Activated naive CD4-positive, alpha-beta T cell treated with anti-CD3 and anti-CD28 coated beads, Interleukin-2, amount 10 ng/mL, durations not matched to agents 7 days and 5 days (primary cell): ENCODE measurements at regions not wholly inside any gene's neighbourhood (a gene's known extent, or its start where the extent isn't known, plus 50 kb on each side); places are given as distances from the start of the nearest gene placed in this dataset.
"Not testable (repeated sequence)": the region's sequence is repeated elsewhere in the genome, so short reads cannot be mapped to it uniquely, and the experiment has no call there.

ENCODE experiments used
- CTCF ChIA-PET: fragments of 350-600 bp; sonication (Branson Sonifier 250); formaldehyde crosslinking; loops from one replicate; lab custom pipeline; 2021; ENCODE audit warnings: antibody characterized with exemption; lab: Charles Lee
- DNase-seq: peaks from one replicate; pipeline ENCODE4 v3.0.0-alpha.2; 2020
- H3K27ac Mint-ChIP-seq: one replicate; pipeline ENCODE4 v1.8.0; 2021; ENCODE audit warnings: mild to moderate bottlenecking, moderate library complexity, mixed read lengths
- H3K27me3 Mint-ChIP-seq: one replicate; pipeline ENCODE4 v1.8.0; 2021; ENCODE audit warnings: mild to moderate bottlenecking, mixed read lengths
- H3K36me3 Mint-ChIP-seq: one replicate; pipeline ENCODE4 v1.8.0; 2021; ENCODE audit warnings: mixed read lengths
- H3K4me1 Mint-ChIP-seq: one replicate; pipeline ENCODE4 v1.8.0; 2021; ENCODE audit warnings: mixed read lengths
- H3K4me3 Mint-ChIP-seq: one replicate; pipeline ENCODE4 v1.8.0; 2021; ENCODE audit warnings: mild to moderate bottlenecking, moderate library complexity, mixed read lengths
- H3K9me3 Mint-ChIP-seq: one replicate; pipeline ENCODE4 v1.8.0; 2021; ENCODE audit warnings: mixed read lengths

GRCh38 chr1:163442895-163443294, 121.1 kb downstream of the NUF2 start:
- Mint-ChIP-seq H3K27ac (no peak overlapping the region), H3K4me3 (no peak overlapping the region), H3K27me3 (no peaks in the 10 kb centered on the region), H3K4me1 (no peaks in the 10 kb centered on the region), H3K36me3 (no peaks in the 10 kb centered on the region), H3K9me3 (no peaks in the 10 kb centered on the region)
- CTCF ChIA-PET = no interaction called here
- no peak for DNase-seq

GRCh38 chr1:163443863-163444262, 122.1 kb downstream of the NUF2 start:
- Mint-ChIP-seq H3K36me3 (no peaks in the 10 kb centered on the region), H3K27ac (no peak overlapping the region)
- CTCF ChIA-PET = no interaction called here

DNA sequence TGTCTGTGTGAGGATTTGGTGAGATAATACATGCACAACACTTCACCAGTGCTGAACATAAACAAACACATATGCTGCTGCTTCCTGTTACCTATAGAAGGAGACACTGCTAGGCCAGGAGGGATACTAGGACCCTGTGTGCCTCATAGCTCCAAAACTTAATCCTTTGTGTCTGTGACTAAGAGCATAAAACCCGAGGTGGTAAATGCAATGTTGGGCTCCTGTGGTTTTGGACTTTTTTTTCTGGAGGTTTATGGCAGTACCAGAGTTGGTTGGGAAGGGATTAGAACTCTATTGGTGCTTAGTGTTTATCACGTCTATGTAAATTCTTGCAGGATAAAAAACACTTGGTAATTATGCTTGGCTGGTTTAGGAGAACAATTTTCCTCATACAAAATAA, 122.9 kb downstream of the NUF2 start:
- no peak overlapping the region for H3K4me3 Mint-ChIP-seq
- H3K27ac Mint-ChIP-seq = no peak overlapping the region
- DNase-seq = no peak
- H3K36me3 Mint-ChIP-seq = no peaks in the 10 kb centered on the region
- CTCF ChIA-PET = no interaction called here
- no peaks in the 10 kb centered on the region for H3K27me3 Mint-ChIP-seq
- no peaks in the 10 kb centered on the region for H3K9me3 Mint-ChIP-seq
- no peaks in the 10 kb centered on the region for H3K4me1 Mint-ChIP-seq

More at GRCh38 chr1:163443863-163444262, 122.1 kb downstream of the NUF2 start:
- DNase-seq = no peak
- Mint-ChIP-seq H3K4me3 (no peak overlapping the region), H3K27me3 (no peaks in the 10 kb centered on the region), H3K4me1 (no peaks in the 10 kb centered on the region), H3K9me3 (no peaks in the 10 kb centered on the region)

DNA sequence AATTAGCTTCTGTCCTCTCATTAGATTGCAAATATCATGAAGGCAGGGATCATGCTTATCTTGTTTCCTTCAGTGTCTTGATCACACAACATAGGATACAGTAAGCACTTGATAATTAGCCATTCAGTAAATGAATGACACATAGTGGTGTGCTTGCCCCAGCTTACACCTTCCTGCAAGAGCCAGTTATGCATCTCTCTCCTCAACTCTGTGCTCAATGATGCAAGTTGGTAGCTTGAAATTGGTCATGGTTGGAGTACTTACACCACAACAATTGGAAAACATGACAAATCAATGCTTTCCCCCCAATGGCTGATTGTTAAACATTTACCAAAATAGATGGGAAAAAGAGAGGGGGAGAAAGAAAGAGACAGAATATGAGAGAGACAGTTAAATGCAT, 129.2 kb downstream of the NUF2 start:
- CTCF ChIA-PET = no interaction called here
- Mint-ChIP-seq H3K27ac (no peak overlapping the region), H3K9me3 (no peaks in the 10 kb centered on the region), H3K36me3 (no peaks in the 10 kb centered on the region), H3K27me3 (no peaks in the 10 kb centered on the region), H3K4me1 (no peaks in the 10 kb centered on the region), H3K4me3 (no peak overlapping the region)
- DNase-seq = no peak

GRCh38 chr1:163459539-163459938, 137.8 kb downstream of the NUF2 start:
- no peak for DNase-seq
- Mint-ChIP-seq H3K36me3 (no peaks in the 10 kb centered on the region), H3K9me3 (no peaks in the 10 kb centered on the region), H3K27ac (no peak overlapping the region), H3K4me1 (no peaks in the 10 kb centered on the region), H3K4me3 (no peak overlapping the region), H3K27me3 (no peaks in the 10 kb centered on the region)
- CTCF ChIA-PET = no interaction called here

GRCh38 chr1:163467289-163467688, 145.5 kb downstream of the NUF2 start:
- Mint-ChIP-seq H3K9me3 (no peaks in the 10 kb centered on the region), H3K4me3 (no peak overlapping the region), H3K36me3 (no peaks in the 10 kb centered on the region), H3K27ac (no peak overlapping the region), H3K27me3 (no peaks in the 10 kb centered on the region), H3K4me1 (no peaks in the 10 kb centered on the region)
- CTCF ChIA-PET = no interaction called here
- DNase-seq = no peak

DNA sequence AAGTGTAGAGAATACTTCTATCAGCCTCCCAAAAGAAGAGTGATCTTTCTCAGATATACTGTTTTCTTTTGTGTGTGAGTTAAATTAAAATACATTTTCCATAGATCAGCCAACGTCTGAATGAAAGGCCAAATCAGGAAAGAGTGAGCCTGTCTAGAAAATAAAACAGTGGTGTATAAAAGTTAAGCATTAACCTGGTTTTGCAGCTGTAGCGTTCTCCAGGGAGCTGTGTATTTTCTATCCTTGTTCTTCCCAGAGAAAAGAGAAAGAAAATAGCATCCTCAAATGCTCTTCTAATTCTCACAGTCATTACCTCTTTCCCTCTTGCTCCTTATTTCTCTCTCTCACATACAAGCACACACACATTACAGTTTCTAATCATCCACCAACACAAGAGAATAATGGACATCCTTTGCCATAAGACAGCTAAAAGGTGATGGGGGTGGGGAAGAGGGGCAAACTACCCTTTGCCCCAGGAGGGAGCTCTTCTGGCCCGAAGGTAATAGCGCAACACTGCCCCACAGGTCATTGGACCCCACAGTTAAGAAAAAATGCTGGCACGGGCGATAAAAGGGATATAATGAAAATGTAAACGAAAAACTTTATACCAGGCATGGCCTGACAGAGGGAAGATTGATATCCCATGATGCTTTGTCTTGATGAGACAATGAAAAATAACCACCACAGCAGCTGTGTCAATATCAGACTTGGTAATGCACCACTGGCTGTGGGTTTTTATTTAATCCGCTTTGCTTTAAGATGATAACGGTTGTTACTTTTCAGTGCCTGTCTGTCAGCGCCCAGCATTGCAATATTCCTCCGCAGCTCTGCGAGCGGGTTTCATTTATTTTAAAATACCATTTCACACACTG, 150.3 kb downstream of the NUF2 start:
- Mint-ChIP-seq H3K4me1 (no peaks in the 10 kb centered on the region), H3K27me3 (no peaks in the 10 kb centered on the region), H3K4me3 (no peak overlapping the region), H3K27ac (no peak overlapping the region), H3K36me3 (no peaks in the 10 kb centered on the region), H3K9me3 (no peaks in the 10 kb centered on the region)
- CTCF ChIA-PET = no interaction called here
- DNase-seq = no peak

DNA sequence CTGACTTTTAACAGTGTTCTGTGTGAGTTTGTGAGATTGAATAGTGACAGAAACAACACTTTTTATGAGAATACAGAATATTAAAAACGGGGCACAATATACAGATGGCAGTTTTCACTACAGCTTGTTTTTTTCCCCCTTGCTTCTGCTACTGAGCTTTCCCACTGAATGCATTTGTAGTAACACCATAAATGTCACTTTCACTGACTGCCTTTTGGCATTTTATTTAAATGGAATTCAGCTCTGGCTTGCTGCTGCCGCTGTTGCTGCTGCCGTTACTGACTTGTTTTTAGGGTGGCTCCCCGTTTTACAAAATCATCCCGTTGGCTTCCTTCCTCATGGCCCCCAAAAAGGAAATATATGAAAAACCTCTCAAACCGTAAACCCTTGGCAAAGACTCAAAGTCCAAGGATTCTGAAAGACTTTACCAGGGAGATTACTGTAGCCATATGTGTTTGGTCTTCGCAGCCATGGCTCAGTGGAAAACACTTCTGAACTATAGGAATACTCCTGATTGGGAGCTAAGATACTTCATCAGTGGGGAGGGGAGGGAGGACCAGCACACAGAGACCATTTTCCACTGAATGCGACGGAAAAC, 151.0 kb downstream of the NUF2 start:
- H3K9me3 Mint-ChIP-seq = peaks cover 2% of the 10 kb centered on the region
- H3K4me3 Mint-ChIP-seq = no peak overlapping the region
- H3K36me3 Mint-ChIP-seq = no peaks in the 10 kb centered on the region
- no peaks in the 10 kb centered on the region for H3K4me1 Mint-ChIP-seq
- no peaks in the 10 kb centered on the region for H3K27me3 Mint-ChIP-seq
- CTCF ChIA-PET = no interaction called here
- no peak overlapping the region for H3K27ac Mint-ChIP-seq
- DNase-seq = no peak

DNA sequence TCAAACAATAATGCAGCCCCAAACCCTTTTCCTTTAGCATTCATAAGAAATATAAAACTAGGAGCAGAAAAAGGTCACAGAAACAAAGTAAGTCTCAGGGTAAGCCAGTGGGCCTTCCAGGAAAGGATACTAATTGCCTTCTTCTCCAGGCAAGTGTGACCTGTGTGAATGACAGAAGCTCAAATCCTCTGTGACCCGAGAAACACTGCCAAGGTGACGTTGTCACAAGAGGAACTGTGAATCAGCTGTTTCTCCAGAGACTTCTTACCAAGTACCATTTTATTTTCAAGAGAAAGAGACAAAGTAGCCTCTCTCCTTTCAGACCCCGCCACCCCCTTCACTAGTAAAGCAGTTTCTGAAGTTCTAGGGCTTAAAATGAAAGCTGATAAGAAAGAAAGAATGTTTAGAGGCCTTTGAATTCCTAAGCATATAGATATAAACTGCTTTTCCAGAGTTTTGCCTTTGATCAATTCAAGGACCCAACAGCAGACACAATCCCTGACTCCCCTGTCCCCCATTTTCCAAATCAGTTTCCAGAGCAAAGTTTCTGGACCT, 155.6 kb downstream of the NUF2 start:
- Mint-ChIP-seq H3K4me3 (no peak overlapping the region), H3K27me3 (no peaks in the 10 kb centered on the region), H3K9me3 (peaks cover 23% of the 10 kb centered on the region), H3K27ac (no peak overlapping the region), H3K4me1 (no peaks in the 10 kb centered on the region), H3K36me3 (no peaks in the 10 kb centered on the region)
- CTCF ChIA-PET = no interaction called here
- no peak for DNase-seq

- H3K9me3 Mint-ChIP-seq, H3K27ac Mint-ChIP-seq, H3K4me3 Mint-ChIP-seq: not testable (repeated sequence)
Observed at GRCh38 chr1:163498391-163499330, 176.9 kb downstream of the NUF2 start.

DNA sequence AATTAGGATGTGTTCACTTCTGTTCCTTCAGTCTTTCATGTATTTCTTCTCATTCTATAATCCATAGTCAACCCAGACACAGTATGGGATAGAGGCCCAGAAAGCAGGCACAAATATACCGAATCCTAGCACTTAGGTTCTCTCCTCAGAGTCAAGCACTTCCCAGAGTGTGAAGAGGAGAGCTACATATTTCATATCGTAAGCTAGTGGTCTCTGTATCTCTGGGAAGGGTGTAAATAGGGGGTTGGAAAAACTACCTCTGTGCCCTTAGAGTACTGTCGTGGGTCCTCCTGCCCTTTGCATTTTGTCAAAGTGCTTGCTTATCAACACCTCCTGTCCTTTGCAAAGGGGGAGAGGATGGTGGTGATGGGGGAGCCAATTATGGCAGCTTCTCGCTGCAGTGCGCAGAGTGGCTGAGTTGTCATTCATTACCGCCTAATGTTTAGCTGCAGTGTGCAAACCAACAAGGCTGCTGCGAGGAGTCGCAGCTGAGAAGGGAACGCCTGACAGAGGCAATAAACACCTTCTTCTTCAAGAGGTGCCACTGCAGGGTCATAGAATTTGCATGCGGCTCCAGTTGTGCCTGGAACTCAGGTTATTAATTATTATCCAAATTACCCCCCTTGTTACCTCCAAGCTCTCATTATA, 182.7 kb downstream of the NUF2 start:
- no peak overlapping the region for H3K4me3 Mint-ChIP-seq
- no peak overlapping the region for H3K27ac Mint-ChIP-seq
- DNase-seq = no peak
- H3K36me3 Mint-ChIP-seq = no peaks in the 10 kb centered on the region
- CTCF ChIA-PET = no interaction called here
- no peaks in the 10 kb centered on the region for H3K27me3 Mint-ChIP-seq
- H3K4me1 Mint-ChIP-seq = no peaks in the 10 kb centered on the region
- H3K9me3 Mint-ChIP-seq = peaks cover 2% of the 10 kb centered on the region

More at GRCh38 chr1:163498391-163499330, 176.9 kb downstream of the NUF2 start:
- CTCF ChIA-PET, DNase-seq, H3K27me3 Mint-ChIP-seq, H3K36me3 Mint-ChIP-seq, H3K4me1 Mint-ChIP-seq: not testable (repeated sequence)

GRCh38 chr1:163509114-163509513, 187.4 kb downstream of the NUF2 start:
- Mint-ChIP-seq H3K27me3 (no peaks in the 10 kb centered on the region), H3K4me1 (no peaks in the 10 kb centered on the region), H3K36me3 (no peaks in the 10 kb centered on the region), H3K27ac (no peak overlapping the region), H3K4me3 (no peak overlapping the region), H3K9me3 (peaks cover 2% of the 10 kb centered on the region)
- no peak for DNase-seq
- CTCF ChIA-PET = no interaction called here

- H3K27ac Mint-ChIP-seq = no peak overlapping the region
- no peak for DNase-seq
- CTCF ChIA-PET = no interaction called here
- H3K27me3 Mint-ChIP-seq = no peaks in the 10 kb centered on the region
- H3K9me3 Mint-ChIP-seq = no peaks in the 10 kb centered on the region
- no peak overlapping the region for H3K4me3 Mint-ChIP-seq
- H3K36me3 Mint-ChIP-seq = no peaks in the 10 kb centered on the region
- no peaks in the 10 kb centered on the region for H3K4me1 Mint-ChIP-seq
Observed at GRCh38 chr1:163512349-163512989, 190.7 kb downstream of the NUF2 start.
